HG03469 (cell line): ENCODE measurements at regions not wholly inside any gene's neighbourhood (a gene's known extent, or its start where the extent isn't known, plus 50 kb on each side); places are given as distances from the start of the nearest gene placed in this dataset.
"Not testable (repeated sequence)": the region's sequence is repeated elsewhere in the genome, so short reads cannot be mapped to it uniquely, and the experiment has no call there.

Source experiments
- ATAC-seq: cut with Tn5 transposase; IDR thresholded peaks from one replicate; pipeline ENCODE4 v1.9.1; 2021; ENCODE audit warnings: mild to moderate bottlenecking, moderate library complexity, moderate number of reproducible peaks; ENCODE audit not compliant: unreplicated experiment

- not testable (repeated sequence) for ATAC-seq
These were observed 189.1 kb downstream of the FOXD4L6 start for GRCh38 chr9:40939201-40939887.

GRCh38 chr9:40935336-40935735, 193.1 kb downstream of the FOXD4L6 start:
- ATAC-seq, result no peak

- ATAC-seq, result not testable (repeated sequence)
These were observed 194.0 kb downstream of the FOXD4L6 start for GRCh38 chr9:40934480-40934879.

- not testable (repeated sequence) for ATAC-seq
These were observed 198.1 kb downstream of the FOXD4L6 start for GRCh38 chr9:40930426-40930825.

DNA sequence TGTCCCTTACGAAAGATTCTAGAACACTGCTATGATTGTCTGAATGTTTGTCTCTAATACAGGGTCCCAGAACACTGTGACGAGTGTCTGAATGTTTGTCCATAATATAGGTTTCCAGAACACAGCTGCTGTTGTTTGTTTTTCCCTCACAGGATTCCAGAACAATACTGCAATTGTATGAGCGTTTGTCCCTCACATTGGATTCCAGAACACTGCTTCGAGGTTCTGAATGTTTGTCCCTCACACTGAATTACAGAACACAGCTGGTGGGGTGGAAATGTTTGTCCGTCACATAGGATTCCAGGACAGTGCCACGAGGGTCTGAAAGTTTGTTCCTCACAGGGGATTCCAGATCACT, 199.0 kb downstream of the FOXD4L6 start:
- not testable (repeated sequence) for ATAC-seq

DNA sequence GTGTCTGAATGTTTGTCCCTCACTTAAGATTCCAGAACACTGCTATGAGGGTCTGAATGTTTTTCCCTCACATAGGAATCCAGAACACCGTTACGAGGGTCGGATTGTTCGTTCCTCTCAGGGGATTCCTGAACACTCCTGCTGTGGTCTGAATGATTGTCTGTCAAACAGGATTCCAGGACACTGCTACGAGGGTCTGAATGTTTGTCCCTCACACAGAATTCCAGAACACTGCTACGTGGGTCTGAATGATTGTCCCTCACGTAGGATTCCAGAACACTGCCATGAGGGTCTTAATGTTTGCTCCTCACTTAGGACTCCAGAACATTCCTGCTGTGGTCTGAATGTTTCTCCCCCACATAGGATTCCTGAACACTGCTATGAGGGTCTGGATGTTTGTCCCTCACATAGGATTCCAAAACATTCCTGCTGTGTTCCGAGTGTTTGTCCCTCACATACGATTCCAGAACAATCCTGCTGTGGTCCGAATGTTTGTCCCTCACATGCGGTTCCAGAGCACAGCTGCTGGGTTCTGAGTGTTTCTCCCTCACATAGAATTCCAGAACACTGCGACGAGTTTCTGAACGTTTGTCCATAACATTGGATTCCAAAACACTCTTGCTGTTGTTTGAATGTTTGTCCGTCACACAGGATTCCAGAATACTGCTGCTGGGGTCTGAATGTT, 199.5 kb downstream of the FOXD4L6 start:
- no peak for ATAC-seq

DNA sequence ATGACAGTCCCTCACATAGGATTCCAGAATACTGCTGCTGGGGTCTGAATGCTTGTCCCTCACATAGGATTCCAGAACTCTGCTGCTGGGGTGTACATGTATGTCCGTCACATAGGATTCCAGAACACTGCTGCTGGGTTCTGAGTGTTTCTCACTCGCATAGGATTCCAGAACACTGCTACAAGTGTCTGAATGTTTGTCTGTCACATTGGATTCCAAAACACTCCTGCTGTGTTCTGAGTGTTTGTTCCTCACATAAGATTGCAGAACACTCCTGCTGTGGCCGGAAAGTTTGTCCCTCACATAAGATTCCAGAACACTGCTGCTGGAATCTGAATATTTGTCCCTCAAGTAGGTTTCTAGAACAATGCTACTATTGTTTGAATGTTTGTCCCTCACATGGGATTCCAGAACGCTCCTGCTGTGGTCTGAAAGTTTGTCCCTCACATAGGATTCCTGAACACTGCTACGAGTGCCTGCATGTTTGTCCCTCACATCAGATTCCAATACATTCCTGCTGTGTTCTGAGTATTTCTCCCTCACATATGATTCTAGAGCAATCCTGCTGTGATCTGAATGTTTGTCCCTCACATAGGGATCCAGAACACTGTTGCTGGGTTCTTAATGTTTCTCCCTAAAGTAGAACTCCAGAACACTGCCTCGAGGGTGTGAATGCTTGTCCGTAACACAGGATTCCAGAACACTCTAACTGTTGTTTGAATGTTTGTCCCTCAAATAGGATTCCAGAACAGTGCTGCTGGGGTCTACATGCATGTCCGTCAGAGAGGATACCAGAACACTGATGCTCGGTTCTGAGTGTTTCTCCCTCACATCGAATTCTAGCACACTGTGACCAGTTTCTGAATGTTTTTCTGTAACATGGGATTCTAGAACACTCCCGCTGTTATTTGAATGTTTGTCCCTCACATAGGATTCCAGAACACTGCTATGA, 200.4 kb downstream of the FOXD4L6 start:
- no peak for ATAC-seq

- ATAC-seq, result no peak
These were observed 201.2 kb downstream of the FOXD4L6 start for GRCh38 chr9:40927260-40927631.

- no peak for ATAC-seq
These were observed 201.8 kb downstream of the FOXD4L6 start for GRCh38 chr9:40926404-40927259.

DNA sequence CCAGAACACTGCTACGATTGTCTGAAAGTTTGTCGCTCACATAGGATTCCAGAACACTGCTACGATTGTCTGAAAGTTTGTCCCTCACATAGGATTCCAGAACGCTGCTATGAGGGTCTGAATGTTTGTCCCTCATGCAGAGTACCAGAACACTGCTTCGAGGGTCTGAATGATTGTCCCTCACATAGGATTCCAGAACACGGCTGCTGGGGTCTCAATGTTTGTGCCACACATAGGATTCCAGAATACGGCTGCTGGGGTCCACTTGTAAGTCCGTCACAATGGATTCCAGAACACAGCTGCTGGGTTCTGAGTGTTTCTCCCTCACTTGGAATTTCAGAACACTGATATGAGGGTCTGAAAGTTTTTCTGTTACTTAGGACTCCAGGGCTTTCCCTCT, 203.3 kb downstream of the FOXD4L6 start:
- ATAC-seq, result no peak

DNA sequence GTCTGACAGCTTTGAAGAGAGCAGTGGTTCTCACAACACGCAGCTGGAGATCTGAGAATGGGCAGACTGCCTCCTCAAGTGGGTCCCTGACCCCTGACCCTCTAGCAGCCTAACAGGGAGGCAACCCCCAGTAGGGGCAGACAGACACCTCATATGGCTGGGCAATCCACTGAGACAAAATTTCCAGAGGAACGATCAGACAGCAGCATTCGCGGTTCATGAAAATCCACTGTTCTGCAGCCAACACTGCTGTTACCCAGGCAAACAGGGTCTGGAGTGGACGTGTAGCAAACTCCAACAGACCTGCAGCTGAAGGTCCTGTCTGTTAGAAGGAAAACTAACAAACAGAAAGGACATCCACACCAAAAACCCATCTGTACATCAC, 212.1 kb downstream of the FOXD4L6 start:
- ATAC-seq, result not testable (repeated sequence)

GRCh38 chr9:40915660-40916398, 212.7 kb downstream of the FOXD4L6 start:
- not testable (repeated sequence) for ATAC-seq

DNA sequence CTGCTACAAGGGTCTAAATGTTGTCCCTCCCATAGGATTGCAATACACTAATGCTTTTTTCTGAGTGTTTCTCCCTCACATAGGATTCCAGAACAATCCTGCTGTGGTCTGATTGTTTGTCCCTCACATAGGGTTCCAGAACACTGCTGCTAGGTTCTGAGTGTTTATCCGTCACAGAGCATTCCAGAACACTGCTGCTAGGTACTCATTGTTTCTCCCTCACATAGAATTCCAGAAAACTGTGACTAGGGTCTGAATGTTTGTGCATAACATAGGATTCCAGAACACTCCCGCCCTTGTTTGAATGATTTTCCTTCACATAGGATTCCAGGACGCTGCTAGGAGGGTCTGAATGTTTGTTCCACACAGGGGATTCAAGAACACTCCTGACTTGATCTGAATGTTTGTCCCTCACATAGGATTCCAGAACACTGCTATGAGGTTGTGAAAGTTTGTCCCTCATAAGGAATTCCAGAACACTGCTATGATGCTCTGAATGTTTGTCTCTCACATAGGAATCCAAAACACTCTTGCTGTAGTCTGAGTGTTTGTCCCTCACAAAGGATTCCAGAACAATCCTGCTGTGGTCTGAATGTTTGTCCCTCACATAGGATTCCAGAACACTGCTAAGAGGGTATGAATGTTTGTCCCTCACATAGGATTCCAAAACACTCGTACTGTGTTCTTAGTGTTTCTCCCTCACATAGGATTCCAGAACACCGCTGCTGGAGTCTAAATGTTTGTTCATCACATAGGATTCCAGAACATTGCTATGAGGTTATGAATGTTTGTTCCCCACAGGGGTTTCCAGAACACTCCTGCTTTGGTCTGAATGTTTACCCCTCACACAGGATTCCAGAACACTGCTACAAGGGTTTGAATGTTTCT, 213.5 kb downstream of the FOXD4L6 start:
- ATAC-seq, result no peak

- ATAC-seq, result no peak
These were observed 214.4 kb downstream of the FOXD4L6 start for GRCh38 chr9:40913928-40914673.

DNA sequence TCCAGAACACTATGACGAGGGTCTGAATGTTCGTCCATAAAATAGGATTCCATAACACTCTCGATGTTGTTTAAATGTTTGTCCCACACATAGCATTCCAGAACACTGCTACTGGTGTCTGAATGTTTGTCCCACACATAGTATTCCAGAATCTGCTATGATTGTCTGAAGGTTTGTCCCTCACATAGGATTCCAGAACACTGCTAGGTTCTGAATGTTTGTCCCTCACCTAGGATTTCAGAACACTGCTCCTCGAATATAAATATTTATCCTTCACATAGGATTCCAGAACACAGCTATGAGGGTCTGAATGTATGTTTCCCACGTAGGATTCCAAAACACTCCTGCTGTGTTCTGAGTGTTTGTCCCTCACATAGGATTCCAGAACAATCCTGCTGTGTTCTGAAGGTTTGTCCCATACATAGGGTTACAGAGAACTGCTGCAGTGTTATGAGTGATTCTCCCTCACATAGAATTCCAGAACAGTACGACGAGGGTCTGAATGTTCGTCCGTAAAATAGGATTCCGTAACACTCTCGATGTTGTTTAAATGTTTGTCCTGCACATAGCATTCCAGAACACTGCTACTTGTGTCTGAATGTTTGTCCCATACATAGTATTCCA, 215.3 kb downstream of the FOXD4L6 start:
- ATAC-seq, result no peak

DNA sequence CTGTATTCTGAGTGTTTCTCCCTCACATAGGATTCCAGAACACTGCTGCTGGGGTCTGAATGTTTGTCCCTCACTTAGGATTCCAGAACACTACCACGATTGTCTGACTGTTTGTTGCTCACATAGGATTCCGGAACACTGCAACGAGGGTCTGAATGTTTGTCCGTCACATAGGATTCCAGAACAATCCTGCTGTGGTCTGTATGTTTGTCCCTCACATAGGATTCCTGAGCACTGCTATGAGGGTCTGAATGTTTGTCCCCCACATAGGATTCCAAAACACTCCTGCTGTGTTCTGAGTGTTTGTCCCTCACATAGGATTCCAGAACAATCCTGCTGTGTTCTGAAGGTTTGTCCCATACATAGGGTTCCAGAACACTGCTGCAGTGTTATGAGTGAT, 215.8 kb downstream of the FOXD4L6 start:
- ATAC-seq, result not testable (repeated sequence)

DNA sequence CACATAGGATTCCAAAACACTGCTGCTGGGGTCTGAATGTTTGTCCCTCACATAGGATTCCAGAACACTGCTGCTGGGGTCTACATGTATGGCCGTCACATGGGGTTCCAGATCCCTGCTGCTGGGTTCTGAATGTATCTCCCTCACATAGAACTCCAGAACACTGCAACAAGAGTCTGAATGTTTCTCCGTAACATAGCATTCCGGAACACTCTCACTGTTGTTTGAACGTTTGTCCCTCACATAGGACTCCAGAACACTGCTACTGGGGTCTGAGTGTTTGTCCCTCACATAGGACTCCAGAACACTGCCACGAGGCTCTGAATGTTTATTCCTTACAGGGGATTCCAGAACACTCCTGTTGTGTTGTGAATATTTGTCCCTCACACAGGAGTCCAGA, 216.8 kb downstream of the FOXD4L6 start:
- ATAC-seq, result no peak

- ATAC-seq, result not testable (repeated sequence)
These were observed 217.5 kb downstream of the FOXD4L6 start for GRCh38 chr9:40910995-40911394.
